OCI-LY1 (cell line): ENCODE measurements at regions not wholly inside any gene's neighbourhood (a gene's known extent, or its start where the extent isn't known, plus 50 kb on each side); places are given as distances from the start of the nearest gene placed in this dataset.

Source experiments
- CTCF ChIP-seq: fragments of 200-600 bp; sonication (generic), shearing (Covaris generic); IDR thresholded peaks from 2 replicates; pipeline ENCODE4 v1.5.1; 2017; ENCODE audit warnings: mild to moderate bottlenecking, antibody characterized with exemption, low read length, moderate library complexity, mixed read lengths
- EZH2 ChIP-seq: fragments of 200-600 bp; sonication (generic), shearing (Covaris generic); IDR thresholded peaks from 2 replicates; pipeline ENCODE4 v1.8.0; 2017; ENCODE audit warnings: borderline replicate concordance, mixed run types, mild to moderate bottlenecking, antibody characterized with exemption, low read length, moderate library complexity, mixed read lengths

GRCh38 chr13:88303157-88303556 lies 632.0 kb downstream of the SLITRK5 start:
- TF ChIP-seq CTCF, result no peak
- no peak for TF ChIP-seq EZH2
